Neural progenitor cell (in vitro differentiated cells): ENCODE measurements at regions not wholly inside any gene's neighbourhood (a gene's known extent, or its start where the extent isn't known, plus 50 kb on each side); places are given as distances from the start of the nearest gene placed in this dataset.

Source experiments
- DNase-seq: peaks from one replicate; pipeline ENCODE4 v3.0.0-alpha.2; 2016; ENCODE audit warnings: low spot score
- H2AFZ ChIP-seq: fragments of 200-600 bp; sonication (generic); replicated peaks from 2 replicates; pipeline ENCODE4 v1.6.1; 2016; ENCODE audit warnings: antibody characterized with exemption
- H3F3A ChIP-seq: fragments of 200-600 bp; sonication (generic); 2 replicates; pipeline ENCODE4 v1.6.1; 2016; ENCODE audit warnings: antibody characterized with exemption, low read depth
- H3K27ac ChIP-seq: fragments of 200-600 bp; sonication (generic); 2 replicates; pipeline ENCODE4 v1.5.1; 2016; ENCODE audit warnings: mild to moderate bottlenecking
- H3K27me3 ChIP-seq: fragments of 200-600 bp; sonication (generic); 2 replicates; pipeline ENCODE4 v1.6.1; 2016; ENCODE audit warnings: mild to moderate bottlenecking, moderate library complexity
- H3K36me3 ChIP-seq: fragments of 200-600 bp; sonication (generic); 2 replicates; pipeline ENCODE4 v1.5.1; 2016
- H3K4me1 ChIP-seq: fragments of 200-600 bp; sonication (generic); 2 replicates; pipeline ENCODE4 v1.6.1; 2016; ENCODE audit warnings: mixed run types
- H3K4me2 ChIP-seq: fragments of 200-600 bp; sonication (generic); 2 replicates; pipeline ENCODE4 v1.6.1; 2016
- H3K4me3 ChIP-seq: fragments of 200-600 bp; sonication (generic); 2 replicates; pipeline ENCODE4 v1.5.1; 2016
- H3K79me2 ChIP-seq: fragments of 200-600 bp; sonication (generic); 2 replicates; pipeline ENCODE4 v1.6.1; 2016; ENCODE audit warnings: low read depth
- H3K9ac ChIP-seq: fragments of 200-600 bp; sonication (generic); 2 replicates; pipeline ENCODE4 v1.6.1; 2016
- H3K9me3 ChIP-seq: fragments of 200-600 bp; sonication (generic); 2 replicates; pipeline ENCODE4 v1.5.1; 2016; ENCODE audit warnings: low read depth
- H4K20me1 ChIP-seq: fragments of 200-600 bp; sonication (generic); 2 replicates; pipeline ENCODE4 v1.6.1; 2016; ENCODE audit warnings: low read depth
- H3K27ac Mint-ChIP-seq: 3 replicates; pipeline ENCODE4 v1.8.0; 2021; ENCODE audit warnings: mixed read lengths
- H3K27me3 Mint-ChIP-seq: 2 replicates; pipeline ENCODE4 v1.8.0; 2022; ENCODE audit warnings: low read depth, mild to moderate bottlenecking, inconsistent platforms, moderate library complexity, mixed read lengths; ENCODE audit not compliant: insufficient read depth
- H3K36me3 Mint-ChIP-seq: 3 replicates; pipeline ENCODE4 v1.8.0; 2021; ENCODE audit warnings: mixed read lengths
- H3K4me1 Mint-ChIP-seq: 3 replicates; pipeline ENCODE4 v1.8.0; 2021; ENCODE audit warnings: mixed read lengths
- H3K4me3 Mint-ChIP-seq: 3 replicates; pipeline ENCODE4 v1.8.0; 2021; ENCODE audit warnings: mild to moderate bottlenecking, moderate library complexity, mixed read lengths
- H3K9me3 Mint-ChIP-seq: 3 replicates; pipeline ENCODE4 v1.8.0; 2020; ENCODE audit warnings: mixed read lengths
- CTCF ChIP-seq: fragments of 200-600 bp; sonication (generic); IDR thresholded peaks from 2 replicates; pipeline ENCODE4 v1.5.1; 2017; ENCODE audit warnings: antibody characterized with exemption, mild to moderate bottlenecking
- EZH2 ChIP-seq: fragments of 200-600 bp; sonication (generic); IDR thresholded peaks from 2 replicates; pipeline ENCODE4 v1.6.1; 2017; ENCODE audit warnings: antibody characterized with exemption, mild to moderate bottlenecking, moderate library complexity
- EZH2phosphoT487 ChIP-seq: fragments of 200-600 bp; sonication (generic); IDR thresholded peaks from 2 replicates; pipeline ENCODE4 v1.6.1; 2017; ENCODE audit warnings: antibody characterized with exemption

GRCh38 chr10:130728531-130729215, 582.8 kb downstream of the TCERG1L start:
- Histone ChIP-seq H4K20me1 (no peaks in the 10 kb centered on the region), H3K27me3 (no peaks in the 10 kb centered on the region), H3K9me3 (no peaks in the 10 kb centered on the region), H3K79me2 (no peaks in the 10 kb centered on the region), H3K9ac (no peak overlapping the region), H3K4me2 (no peak overlapping the region), H3K4me3 (no peak overlapping the region), H3K27ac (no peak overlapping the region), H2AFZ (no peak overlapping the region), H3K36me3 (no peaks in the 10 kb centered on the region), H3F3A (no peaks in the 10 kb centered on the region), H3K4me1 (peaks cover under 1% of the 10 kb centered on the region)
- Mint-ChIP-seq H3K27ac (no peak overlapping the region), H3K4me1 (no peaks in the 10 kb centered on the region), H3K9me3 (peaks cover 3% of the 10 kb centered on the region), H3K27me3 (peaks cover 2% of the 10 kb centered on the region), H3K36me3 (no peaks in the 10 kb centered on the region), H3K4me3 (no peak overlapping the region)
- TF ChIP-seq CTCF: no peak
- no peak for TF ChIP-seq EZH2
- TF ChIP-seq EZH2phosphoT487: no peak
- DNase-seq: no peak

GRCh38 chr10:130729876-130730275, 581.6 kb downstream of the TCERG1L start:
- no peaks in the 10 kb centered on the region for H3K36me3 ChIP-seq
- no peaks in the 10 kb centered on the region for H3K4me1 Mint-ChIP-seq
- no peak overlapping the region for H3K9ac ChIP-seq
- H3K27me3 ChIP-seq: no peaks in the 10 kb centered on the region
- H3F3A ChIP-seq: no peaks in the 10 kb centered on the region
- no peak overlapping the region for H3K27ac Mint-ChIP-seq
- H3K79me2 ChIP-seq: no peaks in the 10 kb centered on the region
- H3K9me3 ChIP-seq: no peaks in the 10 kb centered on the region
- H3K9me3 Mint-ChIP-seq: peaks cover 3% of the 10 kb centered on the region
- no peaks in the 10 kb centered on the region for H4K20me1 ChIP-seq
- no peaks in the 10 kb centered on the region for H3K36me3 Mint-ChIP-seq
- H3K27ac ChIP-seq: no peak overlapping the region
- H3K27me3 Mint-ChIP-seq: peaks cover 4% of the 10 kb centered on the region
- no peak for DNase-seq
- no peak overlapping the region for H3K4me3 Mint-ChIP-seq
- TF ChIP-seq EZH2 (no peak), CTCF (no peak), EZH2phosphoT487 (no peak)
- H3K4me2 ChIP-seq: no peak overlapping the region
- H3K4me1 ChIP-seq: no peaks in the 10 kb centered on the region
- no peak overlapping the region for H2AFZ ChIP-seq
- H3K4me3 ChIP-seq: no peak overlapping the region

- H3K4me3 ChIP-seq: no peak overlapping the region
Observed at GRCh38 chr10:130737186-130737585, 574.3 kb downstream of the TCERG1L start.

More at GRCh38 chr10:130737186-130737585, 574.3 kb downstream of the TCERG1L start:
- Histone ChIP-seq H3K4me1 (no peaks in the 10 kb centered on the region), H3K79me2 (no peaks in the 10 kb centered on the region), H3K9me3 (no peaks in the 10 kb centered on the region), H2AFZ (no peak overlapping the region), H3K36me3 (no peaks in the 10 kb centered on the region), H3K27me3 (peaks cover 5% of the 10 kb centered on the region), H3K4me2 (no peak overlapping the region), H4K20me1 (peaks cover 12% of the 10 kb centered on the region), H3F3A (no peaks in the 10 kb centered on the region), H3K9ac (no peak overlapping the region), H3K27ac (no peak overlapping the region)
- no peaks in the 10 kb centered on the region for H3K36me3 Mint-ChIP-seq
- no peak for DNase-seq
- no peak overlapping the region for H3K27ac Mint-ChIP-seq
- TF ChIP-seq EZH2 (no peak), EZH2phosphoT487 (no peak), CTCF (no peak)
- H3K27me3 Mint-ChIP-seq: peaks cover 22% of the 10 kb centered on the region
- H3K9me3 Mint-ChIP-seq: no peaks in the 10 kb centered on the region
- H3K4me1 Mint-ChIP-seq: no peaks in the 10 kb centered on the region
- H3K4me3 Mint-ChIP-seq: no peak overlapping the region
